Hepatocyte (in vitro differentiated cells): ENCODE measurements at regions not wholly inside any gene's neighbourhood (a gene's known extent, or its start where the extent isn't known, plus 50 kb on each side); places are given as distances from the start of the nearest gene placed in this dataset.

Source experiments
- DNase-seq: peaks from one replicate; pipeline ENCODE4 v3.0.0-alpha.2; 2016; ENCODE audit warnings: low spot score
- H2AFZ ChIP-seq: fragments of 200-600 bp; sonication (generic); 2 replicates; pipeline ENCODE4 v1.6.0; 2016; ENCODE audit warnings: antibody characterized with exemption, mild to moderate bottlenecking
- H3K27ac ChIP-seq: fragments of 200-600 bp; sonication (generic); 2 replicates; pipeline ENCODE4 v1.5.1; 2016; ENCODE audit warnings: mild to moderate bottlenecking
- H3K27me3 ChIP-seq: fragments of 200-600 bp; sonication (generic); 2 replicates; pipeline ENCODE4 v1.6.1; 2016
- H3K36me3 ChIP-seq: fragments of 200-600 bp; sonication (generic); replicated peaks from 2 replicates; pipeline ENCODE4 v1.5.1; 2016; ENCODE audit warnings: low read depth; ENCODE audit not compliant: insufficient read depth
- H3K4me1 ChIP-seq: fragments of 200-600 bp; sonication (generic); 2 replicates; pipeline ENCODE4 v1.5.1; 2016; ENCODE audit warnings: mild to moderate bottlenecking, moderate library complexity; ENCODE audit not compliant: insufficient read depth
- H3K4me2 ChIP-seq: fragments of 200-600 bp; sonication (generic); 2 replicates; pipeline ENCODE4 v1.6.0; 2016
- H3K4me3 ChIP-seq: fragments of 200-600 bp; sonication (generic); 2 replicates; pipeline ENCODE4 v1.5.1; 2016; ENCODE audit warnings: mild to moderate bottlenecking
- H3K79me2 ChIP-seq: fragments of 200-600 bp; sonication (generic); 2 replicates; pipeline ENCODE4 v1.6.0; 2017; ENCODE audit warnings: mild to moderate bottlenecking
- H3K9me2 ChIP-seq: fragments of 200-600 bp; sonication (generic); replicated peaks from 2 replicates; pipeline ENCODE4 v1.6.0; 2017; ENCODE audit warnings: mild to moderate bottlenecking; ENCODE audit not compliant: insufficient read depth
- H3K9me3 ChIP-seq: fragments of 200-600 bp; sonication (generic); 2 replicates; pipeline ENCODE4 v1.5.1; 2016; ENCODE audit warnings: low read depth, mild to moderate bottlenecking
- H4K20me1 ChIP-seq: fragments of 200-600 bp; sonication (generic); 2 replicates; pipeline ENCODE4 v1.6.0; 2016; ENCODE audit warnings: mild to moderate bottlenecking; ENCODE audit not compliant: insufficient read depth, poor library complexity, severe bottlenecking
- EZH2 ChIP-seq: fragments of 200-600 bp; sonication (generic); IDR thresholded peaks from 2 replicates; pipeline ENCODE4 v1.6.1; 2016; ENCODE audit warnings: antibody characterized with exemption, mild to moderate bottlenecking, borderline replicate concordance
- EZH2phosphoT487 ChIP-seq: fragments of 200-600 bp; sonication (generic); IDR thresholded peaks from one replicate; pipeline ENCODE4 v1.6.1; 2018; ENCODE audit warnings: antibody characterized with exemption, mild to moderate bottlenecking, low read depth, moderate library complexity; ENCODE audit not compliant: unreplicated experiment, severe bottlenecking
- WGBS: methylation state at CpG from one replicate; pipeline ENCODE4 v1.1.6; 2016; ENCODE audit warnings: low lambda C conversion rate; ENCODE audit errors: missing lambda C conversion rate; 5-methylcytosine and 5-hydroxymethylcytosine counted together
- TF ChIP-seq, protein P1 (sequence below): fragments of 200-600 bp; sonication (generic); IDR thresholded peaks from 2 replicates; pipeline ENCODE4 v1.5.1; 2016; ENCODE audit warnings: antibody characterized with exemption, mild to moderate bottlenecking; ENCODE audit not compliant: poor library complexity

- TF ChIP-seq EZH2phosphoT487 = no peak
- TF ChIP-seq EZH2 = no peak
- TF ChIP-seq, protein P1, sequence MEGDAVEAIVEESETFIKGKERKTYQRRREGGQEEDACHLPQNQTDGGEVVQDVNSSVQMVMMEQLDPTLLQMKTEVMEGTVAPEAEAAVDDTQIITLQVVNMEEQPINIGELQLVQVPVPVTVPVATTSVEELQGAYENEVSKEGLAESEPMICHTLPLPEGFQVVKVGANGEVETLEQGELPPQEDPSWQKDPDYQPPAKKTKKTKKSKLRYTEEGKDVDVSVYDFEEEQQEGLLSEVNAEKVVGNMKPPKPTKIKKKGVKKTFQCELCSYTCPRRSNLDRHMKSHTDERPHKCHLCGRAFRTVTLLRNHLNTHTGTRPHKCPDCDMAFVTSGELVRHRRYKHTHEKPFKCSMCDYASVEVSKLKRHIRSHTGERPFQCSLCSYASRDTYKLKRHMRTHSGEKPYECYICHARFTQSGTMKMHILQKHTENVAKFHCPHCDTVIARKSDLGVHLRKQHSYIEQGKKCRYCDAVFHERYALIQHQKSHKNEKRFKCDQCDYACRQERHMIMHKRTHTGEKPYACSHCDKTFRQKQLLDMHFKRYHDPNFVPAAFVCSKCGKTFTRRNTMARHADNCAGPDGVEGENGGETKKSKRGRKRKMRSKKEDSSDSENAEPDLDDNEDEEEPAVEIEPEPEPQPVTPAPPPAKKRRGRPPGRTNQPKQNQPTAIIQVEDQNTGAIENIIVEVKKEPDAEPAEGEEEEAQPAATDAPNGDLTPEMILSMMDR = no peak
- H3K9me3 ChIP-seq = no peaks in the 10 kb centered on the region
- H3K4me1 ChIP-seq = no peaks in the 10 kb centered on the region
- H2AFZ ChIP-seq = no peak overlapping the region
- no peaks in the 10 kb centered on the region for H3K79me2 ChIP-seq
- no peaks in the 10 kb centered on the region for H4K20me1 ChIP-seq
- no peak overlapping the region for H3K4me2 ChIP-seq
- 78% methylated on average over 6 of the region's 6 CpGs for WGBS
- DNase-seq = no peak
- H3K27me3 ChIP-seq = no peaks in the 10 kb centered on the region
- H3K9me2 ChIP-seq = no peaks in the 10 kb centered on the region
- H3K27ac ChIP-seq = no peak overlapping the region
- H3K4me3 ChIP-seq = no peak overlapping the region
- H3K36me3 ChIP-seq = no peaks in the 10 kb centered on the region
Measured at GRCh38 chr12:126051611-126052107, 986.4 kb downstream of the AACS start.

- no peak overlapping the region for H3K27ac ChIP-seq
- H3K4me3 ChIP-seq = no peak overlapping the region
- no peaks in the 10 kb centered on the region for H3K4me1 ChIP-seq
- H4K20me1 ChIP-seq = no peaks in the 10 kb centered on the region
- H3K9me3 ChIP-seq = no peaks in the 10 kb centered on the region
- no peak for DNase-seq
- WGBS = 92% methylated on average over 4 of the region's 4 CpGs
- TF ChIP-seq, protein P1 = no peak
- TF ChIP-seq EZH2phosphoT487 (no peak), EZH2 (no peak)
- H2AFZ ChIP-seq = no peak overlapping the region
- H3K27me3 ChIP-seq = no peaks in the 10 kb centered on the region
- no peaks in the 10 kb centered on the region for H3K9me2 ChIP-seq
- no peaks in the 10 kb centered on the region for H3K36me3 ChIP-seq
- no peaks in the 10 kb centered on the region for H3K79me2 ChIP-seq
- H3K4me2 ChIP-seq = no peak overlapping the region
Measured at GRCh38 chr12:126055521-126055920, 990.3 kb downstream of the AACS start.

DNA sequence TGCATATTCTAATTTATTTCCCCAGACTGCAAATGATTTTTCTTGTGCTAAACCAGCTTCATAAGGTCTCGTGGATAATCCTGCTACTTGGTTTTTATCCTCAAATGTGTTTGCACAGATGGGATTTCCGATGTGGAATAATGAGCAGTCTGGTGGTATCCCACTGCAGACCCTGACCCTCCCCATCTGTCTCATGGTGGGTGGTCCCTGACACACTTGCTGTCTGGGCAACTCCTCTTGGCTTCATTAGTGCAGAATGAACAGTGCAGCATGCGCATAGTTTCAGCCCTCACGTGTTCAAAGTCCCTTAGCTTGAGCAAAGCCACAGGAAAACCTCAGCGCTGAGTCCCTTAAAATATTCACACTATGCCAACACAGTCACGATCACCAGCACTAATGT lies 996.5 kb downstream of the AACS start:
- 72% methylated on average over 6 of the region's 6 CpGs for WGBS
- DNase-seq = no peak
- no peak overlapping the region for H3K4me2 ChIP-seq

More for the DNA sequence above, 996.5 kb downstream of the AACS start:
- Histone ChIP-seq H3K4me3 (no peak overlapping the region), H3K27me3 (no peaks in the 10 kb centered on the region), H4K20me1 (no peaks in the 10 kb centered on the region), H3K9me3 (no peaks in the 10 kb centered on the region), H3K36me3 (no peaks in the 10 kb centered on the region), H3K4me1 (no peaks in the 10 kb centered on the region), H2AFZ (no peak overlapping the region), H3K9me2 (no peaks in the 10 kb centered on the region), H3K27ac (no peak overlapping the region), H3K79me2 (no peaks in the 10 kb centered on the region)
- no peak for TF ChIP-seq EZH2phosphoT487
- TF ChIP-seq EZH2 = no peak
- TF ChIP-seq, protein P1 = no peak
